Calu3 (cell line): ENCODE measurements at regions not wholly inside any gene's neighbourhood (a gene's known extent, or its start where the extent isn't known, plus 50 kb on each side); places are given as distances from the start of the nearest gene placed in this dataset.
"Not testable (repeated sequence)": the region's sequence is repeated elsewhere in the genome, so short reads cannot be mapped to it uniquely, and the experiment has no call there.

Source experiments
- BruUV-seq: library from RNA; stranded (reverse); fragments of 400-500 nt; replicated peaks from 2 replicates; lab custom pipeline; 2021; lab: Mats Ljungman, UMichigan
- CTCF ChIA-PET: fragments of 300-600 bp; sonication (Branson Sonifier 250); formaldehyde crosslinking; loops from one replicate; lab custom pipeline; 2022; ENCODE audit warnings: antibody characterized with exemption; lab: Charles Lee
- DNase-seq: peaks from one replicate; pipeline ENCODE4 v3.0.0; 2022
- H3K27ac Mint-ChIP-seq: one replicate; pipeline ENCODE4 v1.8.0; 2022; ENCODE audit warnings: mixed read lengths; ENCODE audit not compliant: unreplicated experiment
- H3K27me3 Mint-ChIP-seq: one replicate; pipeline ENCODE4 v1.8.0; 2022; ENCODE audit warnings: mixed read lengths; ENCODE audit not compliant: unreplicated experiment
- H3K36me3 Mint-ChIP-seq: one replicate; pipeline ENCODE4 v1.8.0; 2022; ENCODE audit warnings: mild to moderate bottlenecking, moderate library complexity, mixed read lengths; ENCODE audit not compliant: insufficient read depth, unreplicated experiment
- H3K4me1 Mint-ChIP-seq: one replicate; pipeline ENCODE4 v1.8.0; 2022; ENCODE audit warnings: mild to moderate bottlenecking, low read depth, mixed read lengths; ENCODE audit not compliant: unreplicated experiment
- H3K4me3 Mint-ChIP-seq: one replicate; pipeline ENCODE4 v1.8.0; 2022; ENCODE audit warnings: mild to moderate bottlenecking, low read depth, moderate library complexity, mixed read lengths; ENCODE audit not compliant: unreplicated experiment
- H3K9me3 Mint-ChIP-seq: one replicate; pipeline ENCODE4 v1.8.0; 2022; ENCODE audit warnings: low read depth, mixed read lengths; ENCODE audit not compliant: unreplicated experiment
- CTCF ChIP-seq: fragments of 200-600 bp; IDR thresholded peaks from one replicate; pipeline ENCODE4 v1.8.0; 2022; ENCODE audit warnings: antibody characterized with exemption; ENCODE audit not compliant: unreplicated experiment
- intact Hi-C: fragments of 100-400 bp; cut with micrococcal nuclease; formaldehyde crosslinking; loops from one replicate; pipeline ENCODE4 v1.10.0; 2022; ENCODE audit not compliant: unreplicated experiment

- no peak for DNase-seq
- intact Hi-C loops: no loop called here
- no peak for TF ChIP-seq CTCF
- no peaks in the 10 kb centered on the region for H3K4me1 Mint-ChIP-seq
- BruUV-seq: no TSS peak
- H3K9me3 Mint-ChIP-seq: peaks cover 3% of the 10 kb centered on the region
- no peaks in the 10 kb centered on the region for H3K27me3 Mint-ChIP-seq
- CTCF ChIA-PET: no interaction called here
- no peak overlapping the region for H3K4me3 Mint-ChIP-seq
- H3K27ac Mint-ChIP-seq: no peak overlapping the region
- no peaks in the 10 kb centered on the region for H3K36me3 Mint-ChIP-seq
Observed at GRCh38 chr15:57895291-57895690, 170.2 kb downstream of the ALDH1A2 start.

GRCh38 chr15:57896114-57896513 is 169.4 kb downstream of the ALDH1A2 start:
- no peaks in the 10 kb centered on the region for H3K27me3 Mint-ChIP-seq
- TF ChIP-seq CTCF: no peak
- no peaks in the 10 kb centered on the region for H3K4me1 Mint-ChIP-seq
- H3K27ac Mint-ChIP-seq: no peak overlapping the region
- CTCF ChIA-PET: no interaction called here
- no TSS peak for BruUV-seq
- intact Hi-C loops: no loop called here
- no peak for DNase-seq
- H3K4me3 Mint-ChIP-seq: no peak overlapping the region
- no peaks in the 10 kb centered on the region for H3K36me3 Mint-ChIP-seq
- H3K9me3 Mint-ChIP-seq: peaks cover 8% of the 10 kb centered on the region

GRCh38 chr15:57896899-57897298 is 168.6 kb downstream of the ALDH1A2 start:
- DNase-seq, BruUV-seq, intact Hi-C loops, H3K27me3 Mint-ChIP-seq, CTCF ChIA-PET, H3K4me1 Mint-ChIP-seq, H3K36me3 Mint-ChIP-seq, H3K9me3 Mint-ChIP-seq, H3K4me3 Mint-ChIP-seq, H3K27ac Mint-ChIP-seq: not testable (repeated sequence)

- intact Hi-C loops: no loop called here
- no TSS peak for BruUV-seq
Observed at GRCh38 chr15:57897870-57898269, 167.6 kb downstream of the ALDH1A2 start.

More at GRCh38 chr15:57897870-57898269, 167.6 kb downstream of the ALDH1A2 start:
- CTCF ChIA-PET: interaction anchor here (1.0 kb wide), 1 partner anchor 174 kb away, joined by 3 read pairs; no protein-coding TSS in a partner anchor
- Mint-ChIP-seq H3K36me3 (no peaks in the 10 kb centered on the region), H3K4me1 (no peaks in the 10 kb centered on the region), H3K27ac (no peak overlapping the region), H3K4me3 (no peak overlapping the region), H3K27me3 (no peaks in the 10 kb centered on the region), H3K9me3 (peaks cover 5% of the 10 kb centered on the region)
- TF ChIP-seq CTCF: no peak
- no peak for DNase-seq
